ENCODE measurements at regions not wholly inside any gene's neighbourhood (a gene's known extent, or its start where the extent isn't known, plus 50 kb on each side); places are given as distances from the start of the nearest gene placed in this dataset.

DNA sequence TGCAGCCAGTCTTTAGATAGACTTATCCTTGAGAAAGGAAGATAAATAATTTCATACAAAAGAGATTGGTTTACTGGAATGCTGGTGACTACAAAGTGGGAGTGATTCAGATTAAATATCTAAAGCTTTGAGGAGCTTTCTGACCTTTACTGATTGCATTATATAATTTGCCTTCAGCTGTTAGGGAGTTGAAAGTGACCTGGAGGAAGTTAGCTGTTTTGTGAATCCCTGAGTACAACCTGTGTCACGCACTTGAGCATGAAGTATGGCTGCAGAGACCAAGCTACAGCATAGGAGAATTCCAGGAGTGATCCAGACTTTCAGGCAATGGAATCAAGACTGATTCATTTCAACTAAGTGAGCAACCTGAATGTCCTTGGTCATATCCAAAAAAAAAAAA is 1848.3 kb upstream of the RAG2 start:
- TF ChIP-seq, protein P1, sequence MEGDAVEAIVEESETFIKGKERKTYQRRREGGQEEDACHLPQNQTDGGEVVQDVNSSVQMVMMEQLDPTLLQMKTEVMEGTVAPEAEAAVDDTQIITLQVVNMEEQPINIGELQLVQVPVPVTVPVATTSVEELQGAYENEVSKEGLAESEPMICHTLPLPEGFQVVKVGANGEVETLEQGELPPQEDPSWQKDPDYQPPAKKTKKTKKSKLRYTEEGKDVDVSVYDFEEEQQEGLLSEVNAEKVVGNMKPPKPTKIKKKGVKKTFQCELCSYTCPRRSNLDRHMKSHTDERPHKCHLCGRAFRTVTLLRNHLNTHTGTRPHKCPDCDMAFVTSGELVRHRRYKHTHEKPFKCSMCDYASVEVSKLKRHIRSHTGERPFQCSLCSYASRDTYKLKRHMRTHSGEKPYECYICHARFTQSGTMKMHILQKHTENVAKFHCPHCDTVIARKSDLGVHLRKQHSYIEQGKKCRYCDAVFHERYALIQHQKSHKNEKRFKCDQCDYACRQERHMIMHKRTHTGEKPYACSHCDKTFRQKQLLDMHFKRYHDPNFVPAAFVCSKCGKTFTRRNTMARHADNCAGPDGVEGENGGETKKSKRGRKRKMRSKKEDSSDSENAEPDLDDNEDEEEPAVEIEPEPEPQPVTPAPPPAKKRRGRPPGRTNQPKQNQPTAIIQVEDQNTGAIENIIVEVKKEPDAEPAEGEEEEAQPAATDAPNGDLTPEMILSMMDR (IDR thresholded peaks at IDR 0.05; ENCODE audit: control extremely low read depth, extremely low read depth, low read depth, missing control alignments) = no peak
- ChIA-PET CTCF (interaction anchor here (0.9 kb wide), 1 partner anchor 12 kb away, joined by 3 read pairs; no protein-coding TSS in a partner anchor), POLR2A (no interaction called here)
- DNase-seq (ENCODE audit: extremely low spot score) = no peak

DNA sequence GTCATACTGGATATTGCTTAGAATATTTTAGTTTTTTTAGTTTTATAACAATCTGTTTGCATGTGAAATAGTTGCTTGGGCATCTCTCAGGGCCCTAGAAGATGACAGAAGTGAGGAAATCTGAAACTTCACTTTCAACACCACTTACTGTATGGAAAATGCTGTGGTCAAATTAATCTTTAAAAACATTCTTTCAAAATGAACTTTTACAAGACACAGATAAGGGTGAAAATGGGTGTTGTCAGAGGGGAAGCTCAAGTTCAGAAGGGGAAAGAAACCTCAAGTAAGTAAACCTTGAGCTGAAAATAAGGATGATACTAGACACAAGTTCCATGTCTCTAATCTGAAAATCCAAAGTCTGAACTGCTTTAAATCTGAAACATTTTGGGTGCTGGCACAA is 1840.1 kb upstream of the RAG2 start:
- POLR2A ChIA-PET = no interaction called here
- TF ChIP-seq, protein P1 (IDR thresholded peaks at IDR 0.05; ENCODE audit: control extremely low read depth, extremely low read depth, low read depth, missing control alignments) = no peak

DNA sequence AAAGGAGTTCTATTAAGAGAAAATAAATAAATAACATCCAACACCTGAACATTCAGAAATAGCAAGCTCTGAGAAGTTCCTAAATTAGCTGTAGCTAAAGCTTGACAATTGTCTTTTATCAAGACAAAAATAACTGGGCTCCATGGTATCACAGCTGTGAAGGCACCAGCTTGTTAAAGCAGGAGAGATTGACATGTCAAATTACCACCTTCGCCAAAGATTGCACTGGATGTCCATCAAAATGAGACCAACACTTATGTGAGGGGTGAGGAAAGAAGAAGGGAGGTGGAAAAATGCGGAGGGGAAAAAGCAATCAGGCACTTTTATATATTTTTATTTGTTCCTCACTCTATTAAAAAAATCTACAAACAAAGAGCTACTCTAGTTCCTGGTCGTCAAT is 1827.5 kb upstream of the RAG2 start:
- ChIA-PET CTCF (interaction anchor here (1.8 kb wide), 1 partner anchor 10 kb away, joined by 5 read pairs; no protein-coding TSS in a partner anchor), POLR2A (no interaction called here)
- DNase-seq (ENCODE audit: extremely low spot score) = no peak
- TF ChIP-seq, protein P1 (IDR thresholded peaks at IDR 0.05; ENCODE audit: control extremely low read depth, extremely low read depth, low read depth, missing control alignments) = no peak

More for the DNA sequence above, 1840.1 kb upstream of the RAG2 start:
- CTCF ChIA-PET = no interaction called here
- DNase-seq (ENCODE audit: extremely low spot score) = no peak

DNA sequence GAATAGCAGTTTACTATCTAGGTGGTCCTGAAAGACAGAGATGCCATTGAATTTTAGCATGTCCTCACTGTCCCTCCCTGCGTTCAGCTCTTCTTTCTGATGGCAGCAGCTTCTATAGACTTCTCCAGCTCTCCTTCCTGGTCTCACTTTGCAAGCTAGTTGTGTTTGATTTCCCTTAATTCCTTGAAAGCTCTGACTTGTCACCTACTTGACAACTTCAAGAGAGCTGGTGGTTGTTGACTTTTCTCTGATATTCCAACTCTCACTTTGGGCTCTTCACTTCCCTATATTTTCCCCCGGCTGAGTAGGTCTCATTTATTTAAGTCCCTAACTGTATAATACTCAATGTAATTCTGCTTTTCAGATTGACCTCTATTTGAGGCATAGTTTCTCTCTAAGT is 1825.0 kb upstream of the RAG2 start:
- ChIA-PET CTCF (no interaction called here), POLR2A (no interaction called here)
- TF ChIP-seq, protein P1 (IDR thresholded peaks at IDR 0.05; ENCODE audit: control extremely low read depth, extremely low read depth, low read depth, missing control alignments) = no peak
- DNase-seq (ENCODE audit: extremely low spot score) = no peak

DNA sequence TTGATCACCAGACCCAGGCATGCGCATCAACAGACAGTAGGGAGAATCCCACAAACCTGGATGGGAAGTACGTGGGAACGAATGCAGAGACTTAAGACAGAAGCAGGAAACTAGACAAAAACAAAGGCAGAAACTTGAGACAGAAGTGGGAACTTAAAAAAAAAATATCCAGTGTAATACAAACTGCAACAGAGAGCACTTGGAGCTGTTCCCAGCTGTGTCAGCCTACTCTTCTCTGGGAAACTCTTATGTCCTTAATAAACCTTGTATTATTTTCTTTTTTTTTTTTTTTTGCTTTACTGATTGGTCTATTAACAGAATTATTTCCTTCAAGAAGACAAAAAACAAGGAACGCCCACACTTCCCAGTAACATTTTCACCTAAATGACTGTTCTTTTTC is 1818.1 kb upstream of the RAG2 start:
- TF ChIP-seq, protein P1 (IDR thresholded peaks at IDR 0.05; ENCODE audit: control extremely low read depth, extremely low read depth, low read depth, missing control alignments) = no peak
- CTCF ChIA-PET = interaction anchor here (1.3 kb wide), 1 partner anchor 8 kb away, joined by 4 read pairs; no protein-coding TSS in a partner anchor
- DNase-seq (ENCODE audit: extremely low spot score) = no peak
- POLR2A ChIA-PET = no interaction called here

DNA sequence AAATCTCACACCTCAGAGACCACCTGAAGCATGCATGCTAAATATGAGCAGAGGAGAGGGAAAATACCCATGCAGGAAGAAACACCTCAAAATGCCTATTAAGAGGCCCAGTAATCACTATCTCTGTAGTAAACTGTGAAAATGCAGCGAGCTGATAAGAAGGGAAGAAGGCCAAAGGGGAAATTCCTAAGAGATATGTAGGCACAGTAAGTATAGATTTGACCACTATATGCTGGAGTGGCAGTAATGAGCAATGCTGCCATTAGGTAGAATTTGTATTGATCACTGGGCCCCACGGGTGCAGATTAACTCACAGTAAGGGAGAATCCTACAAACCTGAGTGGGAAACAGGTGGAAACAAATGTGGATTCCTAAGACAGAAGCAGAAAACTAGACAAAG is 1813.1 kb upstream of the RAG2 start:
- no peak for DNase-seq (ENCODE audit: extremely low spot score)
- ChIA-PET CTCF (no interaction called here), POLR2A (no interaction called here)
- TF ChIP-seq, protein P1 (IDR thresholded peaks at IDR 0.05; ENCODE audit: control extremely low read depth, extremely low read depth, low read depth, missing control alignments) = no peak

DNA sequence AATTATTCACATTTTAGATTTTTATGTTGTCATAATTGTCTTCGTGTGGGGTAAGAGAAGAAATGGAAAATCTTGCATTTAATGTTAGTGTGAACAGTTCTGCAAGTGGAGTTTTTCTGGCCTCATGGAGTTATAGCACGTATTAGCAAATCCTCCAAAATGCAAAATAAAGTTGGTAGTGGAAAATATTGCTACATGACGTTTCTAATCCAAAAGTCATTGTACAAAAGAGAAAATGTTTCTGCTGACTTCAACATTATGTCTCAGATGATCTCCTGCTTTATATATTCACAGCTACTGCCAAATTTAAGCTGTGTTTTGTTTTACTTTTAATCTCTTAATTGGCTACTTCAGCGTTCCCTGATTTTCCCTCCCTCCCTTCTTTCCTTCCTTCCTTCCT is 1804.0 kb upstream of the RAG2 start:
- ChIA-PET CTCF (no interaction called here), POLR2A (no interaction called here)
- DNase-seq (ENCODE audit: extremely low spot score) = no peak

More for the DNA sequence above, 1804.0 kb upstream of the RAG2 start:
- TF ChIP-seq, protein P1 (IDR thresholded peaks at IDR 0.05; ENCODE audit: control extremely low read depth, extremely low read depth, low read depth, missing control alignments) = no peak

Measured in GM10248 (cell line).